Psoas muscle (tissue), 7 donors: ENCODE measurements at regions not wholly inside any gene's neighbourhood (a gene's known extent, or its start where the extent isn't known, plus 50 kb on each side); places are given as distances from the start of the nearest gene placed in this dataset.

Experiments
- ATAC-seq, 4 donors: fragments of 200-7000 bp; cut with Tn5 transposase; one replicate each; pipeline ENCODE4 v1.9.1; 2020; ENCODE audit warnings: moderate library complexity in 3 of 4, mild to moderate bottlenecking in 2 of 4
- DNase-seq, 2 donors: peaks; one replicate each; pipeline ENCODE4 v3.0.0-alpha.2; 2020
- H3K27ac ChIP-seq: fragments of 200-600 bp; one replicate; pipeline ENCODE4 v1.8.0; 2022
- H3K27me3 ChIP-seq, 3 donors: fragments of 200-600 bp in 1 of 3; one replicate each; pipeline versions ENCODE4 v1.6.1 to v1.8.0; 2013 to 2022; ENCODE audit warnings: low read length in 2 of 3, mild to moderate bottlenecking in 2 of 3, moderate library complexity in 1 of 3; ENCODE audit not compliant: insufficient read depth in 3 of 3
- H3K36me3 ChIP-seq, 2 donors: fragments of 200-600 bp in 1 of 2; one replicate each; pipeline versions ENCODE4 v1.6.1 to v1.8.0; 2013 to 2022; ENCODE audit warnings: low read depth in 1 of 2, mild to moderate bottlenecking in 1 of 2, moderate library complexity in 1 of 2; ENCODE audit not compliant: insufficient read depth in 1 of 2
- H3K4me1 ChIP-seq: fragments of 200-600 bp; one replicate; pipeline ENCODE4 v1.8.0; 2022
- H3K4me3 ChIP-seq: fragments of 200-600 bp; one replicate; pipeline ENCODE4 v1.8.0; 2022; ENCODE audit warnings: mild to moderate bottlenecking
- H3K9me3 ChIP-seq: fragments of 200-600 bp; one replicate; pipeline ENCODE4 v1.8.0; 2022
- CTCF ChIP-seq: fragments of 200-600 bp; IDR thresholded peaks from one replicate; pipeline ENCODE4 v1.8.0; 2022; ENCODE audit warnings: antibody characterized with exemption
- WGBS, 3 donors: extraction: QIAGEN DNeasy Blood & Tissue Kit; methylation state at CpG; one replicate each; pipeline versions ENCODE4 v1.1.6 to v1.1.7; 2013; 5-methylcytosine and 5-hydroxymethylcytosine counted together
- intact Hi-C, 2 donors: fragments of 100-400 bp; cut with DNase I; formaldehyde crosslinking; loops; one replicate each; pipeline versions ENCODE4 v1.11.0 to v1.14.2; 2022
- donor health status: healthy with polysubstance abuse.
- donor health status: DM: no; HTN: no; CAD: no; lungs with moderate emphysema.
- donor health status: Bipolar disorder and iron deficiency.
- donor health status: healthy.
- donor health status: DM: yes; HTN: yes; CAD: no.
- donor health status: DM: no; HTN: no; CAD: no.
- donor health status: DM: yes; HTN: yes; CAD: no.

GRCh38 chr1:8093221-8093980, 67.3 kb upstream of the ERRFI1 start:
- WGBS, 3 donors: 96 to 98% (median 98%) methylated on average over 10 of the region's 10 CpGs
- no peak for TF ChIP-seq CTCF
- H3K27ac ChIP-seq: no peak overlapping the region
- ATAC-seq (no peak), DNase-seq (no peak)
- peaks cover 0 to 2% (median 0%) of the 10 kb centered on the region in 3 donors for H3K27me3 ChIP-seq
- H3K4me3 ChIP-seq: no peak overlapping the region
- no peaks in the 10 kb centered on the region for H3K9me3 ChIP-seq
- intact Hi-C loops: no loop called here
- H3K4me1 ChIP-seq: peaks cover 22% of the 10 kb centered on the region
- no peaks in the 10 kb centered on the region for H3K36me3 ChIP-seq

GRCh38 chr1:8092657-8093056, 66.5 kb upstream of the ERRFI1 start:
- ATAC-seq: no peak
- intact Hi-C loops: no loop called here
- Histone ChIP-seq H3K9me3 (no peaks in the 10 kb centered on the region), H3K36me3 (no peaks in the 10 kb centered on the region), H3K27ac (no peak overlapping the region), H3K4me3 (no peak overlapping the region), H3K4me1 (peaks cover 18% of the 10 kb centered on the region), H3K27me3 (peaks cover 0 to 2% (median 0%) of the 10 kb centered on the region in 3 donors)
- 30 to 57% (median 39%) methylated on average over 9 of the region's 9 CpGs for WGBS, 3 donors
- no peak for DNase-seq
- TF ChIP-seq CTCF: no peak

DNA sequence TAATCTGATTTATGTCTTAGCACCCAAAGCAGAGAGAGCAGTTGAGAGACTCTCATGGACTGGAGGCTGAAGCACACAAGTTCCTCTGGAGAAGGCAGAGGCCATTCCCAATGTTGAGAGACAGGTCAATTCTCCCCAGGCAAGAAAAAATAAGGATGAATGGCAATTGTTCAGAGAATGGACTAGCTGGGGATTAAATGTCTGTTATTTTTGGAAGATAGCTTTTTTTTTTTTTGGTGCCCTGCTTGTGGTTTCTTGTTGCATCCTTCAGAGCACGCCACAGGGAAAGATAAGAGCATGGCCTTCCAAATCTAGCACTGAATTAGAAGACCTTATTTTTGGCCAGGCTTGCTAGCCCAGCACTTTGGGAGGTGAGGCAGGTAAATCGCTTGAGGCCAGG, 65.6 kb upstream of the ERRFI1 start:
- Histone ChIP-seq H3K4me3 (no peak overlapping the region), H3K27ac (no peak overlapping the region), H3K9me3 (no peaks in the 10 kb centered on the region), H3K27me3 (peaks cover 0 to 2% (median 0%) of the 10 kb centered on the region in 3 donors), H3K36me3 (no peaks in the 10 kb centered on the region), H3K4me1 (peaks cover 9% of the 10 kb centered on the region)
- DNase-seq: no peak
- no peak for ATAC-seq
- WGBS, 3 donors: 51 to 73% (median 67%) methylated on average over 2 of the region's 2 CpGs
- no peak for TF ChIP-seq CTCF
- intact Hi-C loops: no loop called here

DNA sequence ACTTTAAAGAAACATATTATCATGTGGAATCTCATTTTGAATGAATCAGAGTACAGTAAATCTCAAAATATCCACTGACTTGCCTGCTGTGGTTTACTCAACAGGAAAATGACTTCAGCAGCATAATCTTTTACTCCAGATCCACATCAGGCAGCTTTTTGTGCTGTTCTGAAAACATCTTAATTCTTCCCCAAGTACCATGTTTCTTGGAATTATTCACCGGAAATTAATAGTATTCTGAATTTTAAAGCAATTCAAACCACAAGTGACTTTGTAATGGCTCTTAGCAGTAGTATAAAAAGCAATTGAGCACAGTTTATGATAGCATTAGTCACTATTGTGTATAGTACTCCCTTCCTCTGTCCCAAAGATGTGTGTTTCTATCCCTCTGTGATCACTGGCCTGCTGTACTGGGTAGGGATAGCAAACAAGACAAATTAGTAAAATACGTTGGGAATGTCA, 64.2 kb upstream of the ERRFI1 start:
- 65 to 75% (median 73%) methylated on average over 2 of the region's 2 CpGs for WGBS, 3 donors
- H3K4me3 ChIP-seq: no peak overlapping the region
- intact Hi-C loops: no loop called here
- no peaks in the 10 kb centered on the region for H3K9me3 ChIP-seq
- no peaks in the 10 kb centered on the region for H3K36me3 ChIP-seq
- ATAC-seq (peak in 2 of 4 donors; percentile 42 to 55), DNase-seq (no peak)
- peaks cover 0 to 2% (median 0%) of the 10 kb centered on the region in 3 donors for H3K27me3 ChIP-seq
- H3K27ac ChIP-seq: peak overlapping the region; percentile 39
- no peak for TF ChIP-seq CTCF
- H3K4me1 ChIP-seq: peaks cover 9% of the 10 kb centered on the region
